Neural progenitor cell (in vitro differentiated cells): ENCODE measurements at regions not wholly inside any gene's neighbourhood (a gene's known extent, or its start where the extent isn't known, plus 50 kb on each side); places are given as distances from the start of the nearest gene placed in this dataset.

Source experiments
- DNase-seq: peaks from one replicate; pipeline ENCODE4 v3.0.0-alpha.2; 2016; ENCODE audit warnings: low spot score
- H2AFZ ChIP-seq: fragments of 200-600 bp; sonication (generic); replicated peaks from 2 replicates; pipeline ENCODE4 v1.6.1; 2016; ENCODE audit warnings: antibody characterized with exemption
- H3F3A ChIP-seq: fragments of 200-600 bp; sonication (generic); 2 replicates; pipeline ENCODE4 v1.6.1; 2016; ENCODE audit warnings: antibody characterized with exemption, low read depth
- H3K27ac ChIP-seq: fragments of 200-600 bp; sonication (generic); 2 replicates; pipeline ENCODE4 v1.5.1; 2016; ENCODE audit warnings: mild to moderate bottlenecking
- H3K27me3 ChIP-seq: fragments of 200-600 bp; sonication (generic); 2 replicates; pipeline ENCODE4 v1.6.1; 2016; ENCODE audit warnings: mild to moderate bottlenecking, moderate library complexity
- H3K36me3 ChIP-seq: fragments of 200-600 bp; sonication (generic); 2 replicates; pipeline ENCODE4 v1.5.1; 2016
- H3K4me1 ChIP-seq: fragments of 200-600 bp; sonication (generic); 2 replicates; pipeline ENCODE4 v1.6.1; 2016; ENCODE audit warnings: mixed run types
- H3K4me2 ChIP-seq: fragments of 200-600 bp; sonication (generic); 2 replicates; pipeline ENCODE4 v1.6.1; 2016
- H3K4me3 ChIP-seq: fragments of 200-600 bp; sonication (generic); 2 replicates; pipeline ENCODE4 v1.5.1; 2016
- H3K79me2 ChIP-seq: fragments of 200-600 bp; sonication (generic); 2 replicates; pipeline ENCODE4 v1.6.1; 2016; ENCODE audit warnings: low read depth
- H3K9ac ChIP-seq: fragments of 200-600 bp; sonication (generic); 2 replicates; pipeline ENCODE4 v1.6.1; 2016
- H3K9me3 ChIP-seq: fragments of 200-600 bp; sonication (generic); 2 replicates; pipeline ENCODE4 v1.5.1; 2016; ENCODE audit warnings: low read depth
- H4K20me1 ChIP-seq: fragments of 200-600 bp; sonication (generic); 2 replicates; pipeline ENCODE4 v1.6.1; 2016; ENCODE audit warnings: low read depth
- H3K27ac Mint-ChIP-seq: 3 replicates; pipeline ENCODE4 v1.8.0; 2021; ENCODE audit warnings: mixed read lengths
- H3K27me3 Mint-ChIP-seq: 2 replicates; pipeline ENCODE4 v1.8.0; 2022; ENCODE audit warnings: low read depth, mild to moderate bottlenecking, inconsistent platforms, moderate library complexity, mixed read lengths; ENCODE audit not compliant: insufficient read depth
- H3K36me3 Mint-ChIP-seq: 3 replicates; pipeline ENCODE4 v1.8.0; 2021; ENCODE audit warnings: mixed read lengths
- H3K4me1 Mint-ChIP-seq: 3 replicates; pipeline ENCODE4 v1.8.0; 2021; ENCODE audit warnings: mixed read lengths
- H3K4me3 Mint-ChIP-seq: 3 replicates; pipeline ENCODE4 v1.8.0; 2021; ENCODE audit warnings: mild to moderate bottlenecking, moderate library complexity, mixed read lengths
- H3K9me3 Mint-ChIP-seq: 3 replicates; pipeline ENCODE4 v1.8.0; 2020; ENCODE audit warnings: mixed read lengths
- EZH2 ChIP-seq: fragments of 200-600 bp; sonication (generic); IDR thresholded peaks from 2 replicates; pipeline ENCODE4 v1.6.1; 2017; ENCODE audit warnings: antibody characterized with exemption, mild to moderate bottlenecking, moderate library complexity
- EZH2phosphoT487 ChIP-seq: fragments of 200-600 bp; sonication (generic); IDR thresholded peaks from 2 replicates; pipeline ENCODE4 v1.6.1; 2017; ENCODE audit warnings: antibody characterized with exemption
- TF ChIP-seq, protein P1 (sequence below): fragments of 200-600 bp; sonication (generic); IDR thresholded peaks from 2 replicates; pipeline ENCODE4 v1.5.1; 2017; ENCODE audit warnings: antibody characterized with exemption, mild to moderate bottlenecking

GRCh38 chr5:17846496-17846895 is 212.2 kb downstream of the TAF11L14 start:
- Histone ChIP-seq H3K9ac (no peak overlapping the region), H3K79me2 (no peaks in the 10 kb centered on the region), H3K4me3 (no peak overlapping the region), H3K27ac (no peak overlapping the region), H3K4me1 (no peaks in the 10 kb centered on the region), H3K4me2 (no peak overlapping the region), H3K36me3 (no peaks in the 10 kb centered on the region), H4K20me1 (no peaks in the 10 kb centered on the region), H3K27me3 (no peaks in the 10 kb centered on the region), H3K9me3 (no peaks in the 10 kb centered on the region), H3F3A (no peaks in the 10 kb centered on the region), H2AFZ (no peak overlapping the region)
- Mint-ChIP-seq H3K4me1 (peaks cover 2% of the 10 kb centered on the region), H3K9me3 (peaks cover 1% of the 10 kb centered on the region), H3K27me3 (peaks cover 2% of the 10 kb centered on the region), H3K36me3 (no peaks in the 10 kb centered on the region), H3K4me3 (no peak overlapping the region), H3K27ac (no peak overlapping the region)
- no peak for DNase-seq
- TF ChIP-seq EZH2 (no peak), EZH2phosphoT487 (no peak)
- TF ChIP-seq, protein P1, sequence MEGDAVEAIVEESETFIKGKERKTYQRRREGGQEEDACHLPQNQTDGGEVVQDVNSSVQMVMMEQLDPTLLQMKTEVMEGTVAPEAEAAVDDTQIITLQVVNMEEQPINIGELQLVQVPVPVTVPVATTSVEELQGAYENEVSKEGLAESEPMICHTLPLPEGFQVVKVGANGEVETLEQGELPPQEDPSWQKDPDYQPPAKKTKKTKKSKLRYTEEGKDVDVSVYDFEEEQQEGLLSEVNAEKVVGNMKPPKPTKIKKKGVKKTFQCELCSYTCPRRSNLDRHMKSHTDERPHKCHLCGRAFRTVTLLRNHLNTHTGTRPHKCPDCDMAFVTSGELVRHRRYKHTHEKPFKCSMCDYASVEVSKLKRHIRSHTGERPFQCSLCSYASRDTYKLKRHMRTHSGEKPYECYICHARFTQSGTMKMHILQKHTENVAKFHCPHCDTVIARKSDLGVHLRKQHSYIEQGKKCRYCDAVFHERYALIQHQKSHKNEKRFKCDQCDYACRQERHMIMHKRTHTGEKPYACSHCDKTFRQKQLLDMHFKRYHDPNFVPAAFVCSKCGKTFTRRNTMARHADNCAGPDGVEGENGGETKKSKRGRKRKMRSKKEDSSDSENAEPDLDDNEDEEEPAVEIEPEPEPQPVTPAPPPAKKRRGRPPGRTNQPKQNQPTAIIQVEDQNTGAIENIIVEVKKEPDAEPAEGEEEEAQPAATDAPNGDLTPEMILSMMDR: no peak

DNA sequence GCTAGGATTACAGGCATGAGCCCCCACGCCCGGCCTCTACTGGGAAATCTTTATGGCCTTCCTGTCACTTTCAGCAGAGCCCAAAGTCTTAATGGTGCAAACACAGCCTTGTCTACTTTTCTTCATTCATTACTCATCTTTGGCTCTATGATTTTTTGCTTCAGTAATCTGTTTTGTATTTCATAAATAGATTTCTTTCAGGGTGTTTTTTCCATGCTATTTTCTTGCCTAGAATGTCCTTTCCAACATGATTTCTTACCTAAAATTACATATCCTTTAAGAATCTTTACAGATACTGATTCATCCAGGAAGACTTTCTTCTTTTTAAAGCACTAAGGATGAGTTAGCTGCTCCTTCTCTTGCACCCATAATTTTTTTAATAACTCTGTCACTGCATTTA is 213.0 kb downstream of the TAF11L14 start:
- Histone ChIP-seq H4K20me1 (no peaks in the 10 kb centered on the region), H3K9me3 (no peaks in the 10 kb centered on the region), H3F3A (no peaks in the 10 kb centered on the region), H3K4me1 (no peaks in the 10 kb centered on the region), H3K36me3 (no peaks in the 10 kb centered on the region), H3K4me2 (no peak overlapping the region), H3K27ac (no peak overlapping the region), H2AFZ (no peak overlapping the region), H3K4me3 (no peak overlapping the region), H3K27me3 (no peaks in the 10 kb centered on the region), H3K9ac (no peak overlapping the region), H3K79me2 (no peaks in the 10 kb centered on the region)
- Mint-ChIP-seq H3K27me3 (peaks cover 2% of the 10 kb centered on the region), H3K27ac (no peak overlapping the region), H3K36me3 (no peaks in the 10 kb centered on the region), H3K9me3 (no peaks in the 10 kb centered on the region), H3K4me1 (peaks cover 2% of the 10 kb centered on the region), H3K4me3 (no peak overlapping the region)
- no peak for DNase-seq
- TF ChIP-seq EZH2phosphoT487 (no peak), EZH2 (no peak)
- TF ChIP-seq, protein P1: no peak

DNA sequence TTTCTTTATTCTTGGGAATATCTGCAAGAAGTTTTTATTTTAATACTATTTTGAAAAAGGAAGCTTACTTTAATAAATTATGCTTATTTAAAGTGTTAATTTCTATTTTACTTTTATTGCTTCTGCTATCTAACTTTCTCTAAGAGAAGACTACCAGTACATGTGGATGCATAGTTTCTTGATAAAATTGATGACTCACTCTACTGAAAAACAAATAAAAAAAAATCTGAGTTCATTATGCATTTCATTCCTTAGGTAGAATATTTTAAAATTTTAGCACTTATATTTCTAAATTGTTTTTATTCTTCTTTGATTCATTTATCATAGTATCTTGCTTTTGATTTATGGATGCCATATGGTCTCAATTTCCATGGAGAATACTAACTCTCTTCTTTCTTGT is 217.9 kb downstream of the TAF11L14 start:
- H3K4me3 Mint-ChIP-seq: no peak overlapping the region
- no peak overlapping the region for H3K27ac ChIP-seq
- no peak for DNase-seq
- H3K9ac ChIP-seq: no peak overlapping the region
- H4K20me1 ChIP-seq: no peaks in the 10 kb centered on the region
- no peaks in the 10 kb centered on the region for H3K4me1 ChIP-seq
- H3K36me3 ChIP-seq: no peaks in the 10 kb centered on the region
- no peaks in the 10 kb centered on the region for H3F3A ChIP-seq
- no peak overlapping the region for H3K27ac Mint-ChIP-seq
- H3K27me3 Mint-ChIP-seq: no peaks in the 10 kb centered on the region
- no peaks in the 10 kb centered on the region for H3K9me3 ChIP-seq
- H3K4me3 ChIP-seq: no peak overlapping the region
- H2AFZ ChIP-seq: no peak overlapping the region
- peaks cover 5% of the 10 kb centered on the region for H3K4me1 Mint-ChIP-seq
- no peaks in the 10 kb centered on the region for H3K79me2 ChIP-seq
- no peaks in the 10 kb centered on the region for H3K9me3 Mint-ChIP-seq
- TF ChIP-seq EZH2phosphoT487: no peak
- TF ChIP-seq, protein P1: no peak
- no peak for TF ChIP-seq EZH2
- no peaks in the 10 kb centered on the region for H3K27me3 ChIP-seq
- no peaks in the 10 kb centered on the region for H3K36me3 Mint-ChIP-seq
- H3K4me2 ChIP-seq: no peak overlapping the region
